ENCODE measurements at regions not wholly inside any gene's neighbourhood (a gene's known extent, or its start where the extent isn't known, plus 50 kb on each side); places are given as distances from the start of the nearest gene placed in this dataset.

DNA sequence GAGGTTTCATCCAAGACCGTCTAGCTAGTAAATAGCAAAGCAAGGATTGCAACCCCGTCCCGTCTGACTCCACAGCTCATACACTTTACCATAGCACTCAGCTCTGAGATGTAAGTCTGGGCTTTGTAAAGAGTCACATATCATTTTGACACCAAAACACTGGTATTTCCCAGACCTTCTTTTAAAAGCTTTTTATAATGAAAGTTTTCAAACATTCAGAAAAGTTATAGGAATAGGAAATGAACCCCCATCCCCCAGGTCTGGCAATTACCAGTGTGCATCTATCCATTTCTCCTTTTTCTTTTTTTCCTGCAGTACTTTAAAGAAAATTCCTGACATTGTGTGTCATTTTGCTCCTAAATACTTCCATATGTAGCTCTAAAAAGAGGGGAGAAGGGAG is 183.6 kb upstream of the CCND2 start:
- Histone ChIP-seq H3K36me3 (ENCODE audit: control insufficient read depth, insufficient read depth, low read length) (no peaks in the 10 kb centered on the region), H3K4me1 (ENCODE audit: control insufficient read depth, insufficient read depth, low read length) (no peaks in the 10 kb centered on the region), H3K27ac (ENCODE audit: low read length) (no peak overlapping the region), H3K4me3 (ENCODE audit: low read depth in 2 of 2, low read length in 2 of 2) (no peak overlapping the region), H3K9me3 (ENCODE audit: control insufficient read depth, insufficient read depth, low read depth, low read length) (no peaks in the 10 kb centered on the region), H3K27me3 (ENCODE audit: control insufficient read depth, insufficient read depth, low read length) (no peaks in the 10 kb centered on the region; the same call in 1 of the 2 replicates)
- ATAC-seq, result no peak
- in situ Hi-C loops (cut with HindIII; ENCODE audit: low pct_unique_long_range_greater_than_20kb, low sequenced_read_pairs), result no loop called here
- TF ChIP-seq SIN3A (IDR thresholded peaks at IDR 0.05; ENCODE audit: borderline replicate concordance, insufficient read depth, low read depth, low read length) (no peak), POLR2AphosphoS5 (IDR thresholded peaks at IDR 0.05; ENCODE audit: low read depth, low read length) (no peak), TCF7L2 (IDR thresholded peaks at IDR 0.05; ENCODE audit: low read depth, low read length) (no peak)
- TF ChIP-seq, protein P1, sequence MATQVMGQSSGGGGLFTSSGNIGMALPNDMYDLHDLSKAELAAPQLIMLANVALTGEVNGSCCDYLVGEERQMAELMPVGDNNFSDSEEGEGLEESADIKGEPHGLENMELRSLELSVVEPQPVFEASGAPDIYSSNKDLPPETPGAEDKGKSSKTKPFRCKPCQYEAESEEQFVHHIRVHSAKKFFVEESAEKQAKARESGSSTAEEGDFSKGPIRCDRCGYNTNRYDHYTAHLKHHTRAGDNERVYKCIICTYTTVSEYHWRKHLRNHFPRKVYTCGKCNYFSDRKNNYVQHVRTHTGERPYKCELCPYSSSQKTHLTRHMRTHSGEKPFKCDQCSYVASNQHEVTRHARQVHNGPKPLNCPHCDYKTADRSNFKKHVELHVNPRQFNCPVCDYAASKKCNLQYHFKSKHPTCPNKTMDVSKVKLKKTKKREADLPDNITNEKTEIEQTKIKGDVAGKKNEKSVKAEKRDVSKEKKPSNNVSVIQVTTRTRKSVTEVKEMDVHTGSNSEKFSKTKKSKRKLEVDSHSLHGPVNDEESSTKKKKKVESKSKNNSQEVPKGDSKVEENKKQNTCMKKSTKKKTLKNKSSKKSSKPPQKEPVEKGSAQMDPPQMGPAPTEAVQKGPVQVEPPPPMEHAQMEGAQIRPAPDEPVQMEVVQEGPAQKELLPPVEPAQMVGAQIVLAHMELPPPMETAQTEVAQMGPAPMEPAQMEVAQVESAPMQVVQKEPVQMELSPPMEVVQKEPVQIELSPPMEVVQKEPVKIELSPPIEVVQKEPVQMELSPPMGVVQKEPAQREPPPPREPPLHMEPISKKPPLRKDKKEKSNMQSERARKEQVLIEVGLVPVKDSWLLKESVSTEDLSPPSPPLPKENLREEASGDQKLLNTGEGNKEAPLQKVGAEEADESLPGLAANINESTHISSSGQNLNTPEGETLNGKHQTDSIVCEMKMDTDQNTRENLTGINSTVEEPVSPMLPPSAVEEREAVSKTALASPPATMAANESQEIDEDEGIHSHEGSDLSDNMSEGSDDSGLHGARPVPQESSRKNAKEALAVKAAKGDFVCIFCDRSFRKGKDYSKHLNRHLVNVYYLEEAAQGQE (IDR thresholded peaks at IDR 0.05; ENCODE audit: insufficient read depth in 1 of 2, low read depth in 2 of 2, low read length in 1 of 2), result no peak
- TF ChIP-seq, protein P2, sequence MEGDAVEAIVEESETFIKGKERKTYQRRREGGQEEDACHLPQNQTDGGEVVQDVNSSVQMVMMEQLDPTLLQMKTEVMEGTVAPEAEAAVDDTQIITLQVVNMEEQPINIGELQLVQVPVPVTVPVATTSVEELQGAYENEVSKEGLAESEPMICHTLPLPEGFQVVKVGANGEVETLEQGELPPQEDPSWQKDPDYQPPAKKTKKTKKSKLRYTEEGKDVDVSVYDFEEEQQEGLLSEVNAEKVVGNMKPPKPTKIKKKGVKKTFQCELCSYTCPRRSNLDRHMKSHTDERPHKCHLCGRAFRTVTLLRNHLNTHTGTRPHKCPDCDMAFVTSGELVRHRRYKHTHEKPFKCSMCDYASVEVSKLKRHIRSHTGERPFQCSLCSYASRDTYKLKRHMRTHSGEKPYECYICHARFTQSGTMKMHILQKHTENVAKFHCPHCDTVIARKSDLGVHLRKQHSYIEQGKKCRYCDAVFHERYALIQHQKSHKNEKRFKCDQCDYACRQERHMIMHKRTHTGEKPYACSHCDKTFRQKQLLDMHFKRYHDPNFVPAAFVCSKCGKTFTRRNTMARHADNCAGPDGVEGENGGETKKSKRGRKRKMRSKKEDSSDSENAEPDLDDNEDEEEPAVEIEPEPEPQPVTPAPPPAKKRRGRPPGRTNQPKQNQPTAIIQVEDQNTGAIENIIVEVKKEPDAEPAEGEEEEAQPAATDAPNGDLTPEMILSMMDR (IDR thresholded peaks at IDR 0.05), result no peak
- ChIA-PET CTCF (no interaction called here), POLR2A (no interaction called here)
- intact Hi-C loops (cut with micrococcal nuclease; ENCODE audit: unreplicated experiment), result no loop called here
- no peak for DNase-seq (ENCODE audit: low read depth, low spot score)
- no TSS peak for BruUV-seq (replicated peaks)

DNA sequence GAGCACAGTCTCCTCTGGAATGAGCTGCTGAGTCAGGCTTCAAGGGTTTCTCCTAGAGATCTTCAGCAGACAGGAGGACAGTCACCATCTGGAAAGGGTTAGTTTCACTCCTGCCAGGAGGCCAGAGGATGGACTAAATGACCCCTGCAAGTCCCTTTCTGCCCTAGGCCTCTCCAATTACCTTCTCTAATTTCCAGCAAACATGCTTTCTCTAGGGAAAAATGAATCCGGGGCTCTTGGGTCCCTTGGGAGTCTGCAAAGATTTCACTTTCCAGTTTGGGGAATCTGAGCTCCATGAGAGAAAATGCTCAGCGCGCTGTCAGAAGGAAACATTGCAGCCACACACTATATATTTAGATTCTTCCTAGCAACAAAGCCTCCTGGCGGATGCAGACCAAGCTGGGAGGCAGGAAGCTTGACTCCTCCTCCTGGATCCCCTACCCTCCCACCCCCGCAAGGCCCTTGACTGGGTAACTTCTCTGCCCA is 184.4 kb upstream of the CCND2 start:
- DNase-seq (ENCODE audit: low read depth, low spot score), result no peak
- ATAC-seq, result no peak
- Histone ChIP-seq H3K9me3 (ENCODE audit: control insufficient read depth, insufficient read depth, low read depth, low read length) (no peaks in the 10 kb centered on the region), H3K4me3 (ENCODE audit: low read depth in 2 of 2, low read length in 2 of 2) (no peak overlapping the region), H3K27me3 (ENCODE audit: control insufficient read depth, insufficient read depth, low read length) (no peaks in the 10 kb centered on the region; the same call in 1 of the 2 replicates), H3K4me1 (ENCODE audit: control insufficient read depth, insufficient read depth, low read length) (no peaks in the 10 kb centered on the region), H3K36me3 (ENCODE audit: control insufficient read depth, insufficient read depth, low read length) (no peaks in the 10 kb centered on the region), H3K27ac (ENCODE audit: low read length) (no peak overlapping the region)
- TF ChIP-seq POLR2AphosphoS5 (IDR thresholded peaks at IDR 0.05; ENCODE audit: low read depth, low read length) (no peak), TCF7L2 (IDR thresholded peaks at IDR 0.05; ENCODE audit: low read depth, low read length) (no peak), SIN3A (IDR thresholded peaks at IDR 0.05; ENCODE audit: borderline replicate concordance, insufficient read depth, low read depth, low read length) (no peak)
- TF ChIP-seq, protein P2 (IDR thresholded peaks at IDR 0.05), result no peak
- TF ChIP-seq, protein P1 (IDR thresholded peaks at IDR 0.05; ENCODE audit: insufficient read depth in 1 of 2, low read depth in 2 of 2, low read length in 1 of 2), result no peak
- no TSS peak for BruUV-seq (replicated peaks)
- CTCF ChIA-PET, result interaction anchor here (0.6 kb wide), 1 partner anchor 186 kb away, joined by 5 read pairs; no protein-coding TSS in a partner anchor
- POLR2A ChIA-PET, result no interaction called here
- intact Hi-C loops (cut with micrococcal nuclease; ENCODE audit: unreplicated experiment), result no loop called here
- in situ Hi-C loops (cut with HindIII; ENCODE audit: low pct_unique_long_range_greater_than_20kb, low sequenced_read_pairs), result no loop called here
